ENCODE measurements at regions not wholly inside any gene's neighbourhood (a gene's known extent, or its start where the extent isn't known, plus 50 kb on each side); places are given as distances from the start of the nearest gene placed in this dataset.
"Not testable (repeated sequence)": the region's sequence is repeated elsewhere in the genome, so short reads cannot be mapped to it uniquely, and the experiment has no call there.

DNA sequence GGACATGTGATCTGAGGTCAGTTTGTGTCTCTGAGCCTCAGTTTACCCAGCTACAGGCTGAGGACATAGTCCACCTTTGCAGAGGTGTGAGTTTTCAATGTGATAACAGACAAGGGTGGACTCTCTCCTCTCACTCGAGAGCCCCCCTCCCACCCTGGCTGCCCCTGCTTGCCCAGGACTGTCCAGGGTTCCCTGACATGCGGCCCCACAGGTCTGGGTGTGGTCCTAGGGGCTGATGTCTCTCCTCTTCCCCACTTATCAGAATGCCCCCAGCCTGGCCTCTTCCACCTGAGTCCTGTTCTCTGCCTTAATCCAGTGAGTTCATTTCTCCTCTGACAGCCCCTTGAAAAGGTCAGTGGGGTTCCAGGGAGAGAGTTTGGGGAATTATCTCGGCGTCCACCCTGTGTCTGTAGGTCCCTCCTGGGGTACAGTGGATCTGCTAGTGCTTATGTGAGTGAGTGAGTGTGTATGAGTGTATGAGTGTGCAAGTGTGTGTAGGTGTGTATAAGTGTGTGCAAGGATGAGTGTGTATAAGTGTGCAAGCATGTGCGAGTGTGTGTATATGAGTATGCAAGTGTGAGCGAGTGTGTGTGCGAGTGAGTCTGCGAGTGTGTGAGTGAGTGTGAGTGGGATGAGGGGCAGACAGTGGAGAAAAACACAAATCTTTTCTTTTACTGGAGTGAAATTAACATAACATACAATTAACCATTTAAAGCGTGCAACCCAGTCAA is 175.0 kb downstream of the IRF8 start:
- peaks cover 41% of the 10 kb centered on the region for H3K27me3 Mint-ChIP-seq
- no peaks in the 10 kb centered on the region for H3K9me3 Mint-ChIP-seq
- H3K4me3 Mint-ChIP-seq, result no peak overlapping the region
- H3K36me3 Mint-ChIP-seq (ENCODE audit: low read depth), result no peaks in the 10 kb centered on the region
- DNase-seq, result no peak
- H3K4me1 Mint-ChIP-seq (ENCODE audit: low read depth), result no peaks in the 10 kb centered on the region
- H3K27ac Mint-ChIP-seq, result no peak overlapping the region

DNA sequence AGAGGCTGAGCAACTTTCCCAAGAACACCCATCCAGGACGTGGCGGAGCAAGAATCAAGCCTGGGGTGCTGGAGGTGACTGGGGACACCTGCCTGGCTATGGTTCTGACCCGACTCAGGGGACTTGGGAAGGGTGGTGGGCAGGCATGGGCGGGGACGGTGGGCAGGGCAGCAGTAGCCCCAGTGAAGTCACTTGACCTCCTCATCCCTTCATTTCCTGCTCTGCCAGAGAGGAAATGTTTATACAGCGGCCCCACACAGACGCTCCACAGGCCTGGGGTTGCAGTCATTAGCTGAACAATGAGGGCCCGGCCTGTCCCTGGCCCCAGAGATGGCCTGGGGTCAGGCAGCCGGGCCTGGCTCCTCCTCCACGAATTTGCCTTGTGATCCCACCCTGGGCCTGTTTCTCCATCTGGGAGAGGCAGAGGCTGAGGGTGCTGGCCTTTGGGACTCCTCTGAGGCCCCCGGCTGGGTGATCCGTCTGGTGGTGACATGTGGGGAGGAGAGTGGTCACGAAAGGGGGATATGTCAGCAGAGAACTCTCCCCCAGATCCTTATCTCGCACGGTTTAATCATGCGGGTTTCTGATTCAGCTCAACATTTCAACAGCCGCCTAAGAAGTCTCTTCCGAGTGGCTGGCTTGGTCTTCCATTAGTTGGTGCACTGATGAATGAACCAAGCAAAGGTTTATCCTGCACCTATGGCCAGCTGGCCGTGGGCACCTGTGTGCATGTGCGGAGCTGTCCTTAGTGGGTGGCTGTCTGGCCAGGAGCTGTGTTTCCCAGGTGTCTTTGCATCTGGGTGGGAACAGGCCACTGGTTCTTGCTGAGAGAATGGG is 175.9 kb downstream of the IRF8 start:
- Mint-ChIP-seq H3K27ac (no peak overlapping the region), H3K36me3 (ENCODE audit: low read depth) (no peaks in the 10 kb centered on the region), H3K9me3 (no peaks in the 10 kb centered on the region), H3K4me3 (no peak overlapping the region), H3K4me1 (ENCODE audit: low read depth) (no peaks in the 10 kb centered on the region), H3K27me3 (peaks cover 42% of the 10 kb centered on the region)
- DNase-seq, result no peak

DNA sequence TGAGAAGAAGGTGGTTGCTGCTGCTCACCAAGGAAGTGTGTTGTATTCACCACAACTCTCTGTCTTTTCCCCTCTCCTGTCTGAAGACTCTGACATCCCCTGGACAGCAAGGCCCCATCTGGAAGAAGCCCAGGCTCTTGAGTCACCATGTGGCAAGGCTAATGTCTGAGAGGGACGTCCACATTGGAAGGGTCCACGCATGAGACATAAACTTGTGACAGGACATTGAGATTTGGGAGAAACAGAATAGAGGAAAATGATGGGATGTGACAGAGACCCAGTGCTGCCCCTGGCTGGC is 176.5 kb downstream of the IRF8 start:
- no peaks in the 10 kb centered on the region for H3K9me3 Mint-ChIP-seq
- no peaks in the 10 kb centered on the region for H3K36me3 Mint-ChIP-seq (ENCODE audit: low read depth)
- H3K4me3 Mint-ChIP-seq, result no peak overlapping the region
- H3K27me3 Mint-ChIP-seq, result peaks cover 37% of the 10 kb centered on the region
- H3K4me1 Mint-ChIP-seq (ENCODE audit: low read depth), result no peaks in the 10 kb centered on the region
- H3K27ac Mint-ChIP-seq, result no peak overlapping the region
- no peak for DNase-seq

DNA sequence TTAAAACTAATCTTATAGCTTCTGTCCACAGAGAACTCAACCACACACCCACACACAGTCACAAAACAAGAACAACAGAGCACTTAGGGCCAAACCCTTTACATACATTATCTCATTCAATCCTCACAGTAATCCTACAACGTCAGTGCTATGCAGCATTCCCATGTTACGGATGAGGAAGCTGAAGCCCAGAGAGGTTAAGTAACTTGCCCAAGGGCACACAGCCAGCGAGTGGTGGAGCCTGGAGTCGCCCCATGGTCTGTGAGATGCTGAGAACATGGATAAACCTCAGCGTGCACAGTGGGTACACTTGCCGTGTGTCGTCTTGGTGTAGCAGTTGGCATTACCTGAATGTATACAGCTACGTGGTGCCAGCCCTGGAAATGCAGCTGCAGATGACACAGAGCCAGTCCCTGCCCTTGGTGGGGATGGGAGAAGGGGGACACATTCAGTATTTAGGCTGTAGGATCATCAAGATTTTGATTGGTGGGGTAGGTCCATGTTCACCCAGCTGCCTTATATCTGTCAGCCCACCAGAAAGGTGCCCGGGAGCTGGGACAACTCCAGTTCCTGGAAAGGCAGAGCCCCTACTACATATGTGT is 177.0 kb downstream of the IRF8 start:
- Mint-ChIP-seq H3K4me3 (no peak overlapping the region), H3K9me3 (no peaks in the 10 kb centered on the region), H3K4me1 (ENCODE audit: low read depth) (no peaks in the 10 kb centered on the region), H3K27ac (no peak overlapping the region), H3K36me3 (ENCODE audit: low read depth) (no peaks in the 10 kb centered on the region), H3K27me3 (peaks cover 33% of the 10 kb centered on the region)
- no peak for DNase-seq

DNA sequence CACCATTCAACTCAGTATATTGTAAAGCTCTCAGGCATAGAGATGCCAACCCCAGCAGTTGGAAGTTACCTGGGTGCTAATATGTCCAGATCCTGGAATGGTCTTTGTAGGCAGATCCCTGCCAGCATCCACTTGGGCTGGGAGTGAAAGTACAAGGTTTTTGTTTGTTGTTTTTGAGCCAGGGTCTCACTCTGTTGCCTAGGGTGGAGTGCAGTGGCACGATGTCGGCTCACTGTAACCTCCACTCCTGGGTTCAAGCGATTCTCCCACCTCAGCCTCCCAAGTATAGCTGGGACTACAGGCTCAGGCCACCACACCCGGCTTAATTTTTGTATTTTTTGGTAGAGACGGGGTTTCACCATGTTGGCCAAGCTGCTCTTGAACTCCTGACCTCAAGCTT is 177.6 kb downstream of the IRF8 start:
- no peaks in the 10 kb centered on the region for H3K9me3 Mint-ChIP-seq
- H3K4me1 Mint-ChIP-seq (ENCODE audit: low read depth), result no peaks in the 10 kb centered on the region
- no peak for DNase-seq
- no peak overlapping the region for H3K4me3 Mint-ChIP-seq
- H3K36me3 Mint-ChIP-seq (ENCODE audit: low read depth), result no peaks in the 10 kb centered on the region
- no peak overlapping the region for H3K27ac Mint-ChIP-seq
- H3K27me3 Mint-ChIP-seq, result peaks cover 31% of the 10 kb centered on the region

DNA sequence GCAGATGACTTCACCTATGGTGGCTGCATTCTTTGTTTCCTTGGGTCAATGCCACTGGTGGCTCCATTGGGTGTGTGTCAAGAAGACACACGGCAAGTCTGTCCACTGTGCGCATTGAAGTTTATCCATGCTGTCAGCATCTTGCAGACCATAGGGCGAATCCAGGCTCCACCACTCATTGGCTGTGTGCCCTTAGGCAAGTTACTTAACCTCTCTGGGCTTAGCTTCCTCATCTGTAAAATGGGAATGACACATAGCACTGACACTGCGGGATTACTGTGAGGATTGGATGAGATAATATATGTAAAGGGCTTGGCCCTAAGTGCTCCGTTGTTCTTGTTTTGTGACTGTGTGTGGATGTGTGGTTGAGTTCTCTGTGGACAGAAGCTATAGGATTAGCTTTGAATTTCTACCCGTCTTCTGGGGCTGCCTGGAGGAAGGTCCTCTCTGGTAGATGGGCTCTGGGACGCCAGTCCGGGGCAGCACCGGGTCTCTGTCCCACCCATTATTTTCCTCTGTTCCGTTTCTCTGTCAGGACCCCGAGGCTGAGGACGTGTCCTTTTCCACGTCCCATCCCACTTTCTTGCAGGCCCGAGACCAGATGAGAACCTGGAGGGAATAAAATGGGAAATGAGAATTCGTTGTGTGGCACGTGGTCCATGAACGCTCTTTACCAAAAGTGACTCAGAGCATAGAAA is 178.4 kb downstream of the IRF8 start:
- DNase-seq, result no peak
- Mint-ChIP-seq H3K27ac (no peak overlapping the region), H3K9me3 (no peaks in the 10 kb centered on the region), H3K4me3 (no peak overlapping the region), H3K4me1 (ENCODE audit: low read depth) (no peaks in the 10 kb centered on the region), H3K27me3 (peaks cover 23% of the 10 kb centered on the region), H3K36me3 (ENCODE audit: low read depth) (no peaks in the 10 kb centered on the region)

DNA sequence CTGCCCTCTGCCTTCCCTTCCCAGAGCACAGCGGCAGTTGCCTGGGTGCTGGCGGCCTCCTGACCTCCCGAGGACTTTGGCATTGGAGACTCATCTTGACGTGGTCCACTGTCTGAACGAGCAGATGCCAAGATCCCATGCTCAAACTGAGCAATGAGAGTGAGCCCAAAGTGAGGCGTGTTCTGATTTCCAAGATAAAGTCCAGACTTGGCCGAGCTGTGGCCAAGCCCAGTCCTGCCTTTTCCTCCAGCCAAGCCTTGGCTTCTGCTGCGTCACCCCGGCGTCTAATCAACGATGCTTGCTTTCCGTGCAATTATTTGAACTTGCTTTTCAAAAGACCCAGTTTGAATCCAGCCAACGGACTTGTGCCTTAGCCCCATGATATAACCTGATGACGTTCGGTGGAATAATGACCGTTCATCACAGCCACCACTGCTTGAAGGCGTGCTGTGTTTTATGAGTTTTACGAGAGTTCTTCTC is 179.2 kb downstream of the IRF8 start:
- no peak overlapping the region for H3K27ac Mint-ChIP-seq
- H3K36me3 Mint-ChIP-seq (ENCODE audit: low read depth), result no peaks in the 10 kb centered on the region
- no peak overlapping the region for H3K4me3 Mint-ChIP-seq
- H3K4me1 Mint-ChIP-seq (ENCODE audit: low read depth), result no peaks in the 10 kb centered on the region
- H3K27me3 Mint-ChIP-seq, result peaks cover 18% of the 10 kb centered on the region
- no peak for DNase-seq
- H3K9me3 Mint-ChIP-seq, result no peaks in the 10 kb centered on the region

DNA sequence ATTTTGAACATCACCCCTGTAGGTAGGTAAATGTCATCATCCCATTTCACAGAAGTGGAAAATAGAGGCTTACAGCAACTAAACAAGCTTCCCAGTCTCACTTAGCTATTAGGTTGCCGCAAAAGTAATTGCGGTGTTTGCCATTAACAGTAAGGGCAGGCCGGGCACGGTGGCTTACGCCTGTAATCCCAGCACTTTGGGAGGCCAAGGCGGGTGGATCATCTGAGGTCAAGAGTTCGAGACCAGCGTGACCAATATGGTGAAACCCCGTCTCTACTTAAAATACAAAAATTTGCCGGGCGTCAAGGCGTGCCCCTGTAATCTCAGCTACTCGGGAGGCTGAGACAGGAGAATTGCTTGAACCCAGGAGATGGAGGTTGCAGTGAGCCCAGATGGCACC is 179.7 kb downstream of the IRF8 start:
- H3K36me3 Mint-ChIP-seq (ENCODE audit: low read depth); H3K4me1 Mint-ChIP-seq (ENCODE audit: low read depth); DNase-seq; H3K27ac Mint-ChIP-seq; H3K9me3 Mint-ChIP-seq; H3K4me3 Mint-ChIP-seq: not testable (repeated sequence)
- peaks cover 18% of the 10 kb centered on the region for H3K27me3 Mint-ChIP-seq

DNA sequence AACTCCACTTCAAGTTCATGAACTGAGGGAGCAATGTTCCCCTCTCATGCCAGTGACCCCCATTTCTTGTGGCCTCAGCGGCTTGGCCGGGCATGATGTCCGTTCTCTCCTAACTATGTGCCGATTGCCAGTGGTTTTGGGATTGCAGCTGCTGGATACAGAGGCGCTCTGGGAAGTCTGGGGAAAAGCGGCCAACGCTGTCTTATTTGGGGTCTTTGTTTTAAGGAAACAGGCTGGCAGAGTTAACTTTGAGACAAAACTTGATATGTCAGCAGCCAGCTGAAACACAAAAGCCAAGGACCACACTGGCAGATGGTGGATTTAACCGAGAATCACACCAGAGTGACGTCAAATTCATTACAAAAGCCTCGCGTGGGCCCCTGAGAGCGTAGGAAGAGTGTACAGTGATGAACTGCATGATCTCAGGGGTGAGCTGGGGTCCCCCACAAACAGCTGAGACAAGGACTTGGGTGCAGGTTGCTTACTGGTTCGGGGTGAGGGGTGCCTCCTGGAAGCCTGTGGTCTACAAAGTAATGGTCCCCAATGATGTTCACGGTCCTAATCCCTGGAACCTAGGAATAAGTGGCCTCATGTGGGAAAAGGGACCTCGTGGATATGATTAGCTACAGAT is 180.4 kb downstream of the IRF8 start:
- Mint-ChIP-seq H3K36me3 (ENCODE audit: low read depth) (no peaks in the 10 kb centered on the region), H3K27me3 (peaks cover 13% of the 10 kb centered on the region), H3K4me3 (no peak overlapping the region), H3K27ac (no peak overlapping the region), H3K4me1 (ENCODE audit: low read depth) (no peaks in the 10 kb centered on the region), H3K9me3 (no peaks in the 10 kb centered on the region)
- DNase-seq, result peak; percentile 22

DNA sequence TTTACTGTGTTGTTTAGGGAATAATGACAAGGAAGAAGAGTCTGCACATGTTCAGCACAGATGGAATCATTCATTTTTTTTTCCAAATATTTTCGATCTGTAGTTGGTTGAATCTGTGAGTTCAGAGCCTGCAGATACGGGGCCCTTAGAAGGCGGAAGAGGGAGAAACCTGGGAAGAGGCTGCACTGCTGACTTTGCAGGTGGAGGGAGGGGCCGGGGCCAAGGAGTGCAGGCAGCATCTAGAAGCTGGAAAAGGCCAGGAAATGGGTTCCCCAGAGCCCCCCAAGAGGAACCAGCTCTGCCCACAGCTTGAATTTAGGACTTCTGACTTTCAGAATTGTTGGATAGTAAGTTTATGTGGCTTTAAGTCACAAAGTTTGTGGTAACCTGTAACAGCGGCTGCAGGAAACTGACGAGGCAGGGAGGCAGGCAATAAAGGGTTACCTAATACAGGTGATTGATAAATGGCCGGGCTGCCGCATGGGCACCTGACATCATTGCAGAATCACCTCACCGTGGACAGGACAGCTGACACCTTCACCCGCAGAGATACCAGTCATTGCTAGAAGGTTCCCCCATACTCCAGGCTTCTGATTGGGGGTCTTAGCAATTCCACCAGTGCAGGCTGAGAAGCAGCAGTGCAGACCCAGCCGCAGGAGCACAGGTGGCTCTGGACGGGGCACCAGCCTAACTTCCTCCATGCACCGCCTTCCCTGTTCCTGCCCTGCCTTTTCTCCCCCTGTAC is 181.3 kb downstream of the IRF8 start:
- no peaks in the 10 kb centered on the region for H3K36me3 Mint-ChIP-seq (ENCODE audit: low read depth)
- H3K27me3 Mint-ChIP-seq, result peaks cover 9% of the 10 kb centered on the region
- no peaks in the 10 kb centered on the region for H3K4me1 Mint-ChIP-seq (ENCODE audit: low read depth)
- H3K9me3 Mint-ChIP-seq, result no peaks in the 10 kb centered on the region
- DNase-seq, result no peak
- H3K4me3 Mint-ChIP-seq, result no peak overlapping the region
- no peak overlapping the region for H3K27ac Mint-ChIP-seq

DNA sequence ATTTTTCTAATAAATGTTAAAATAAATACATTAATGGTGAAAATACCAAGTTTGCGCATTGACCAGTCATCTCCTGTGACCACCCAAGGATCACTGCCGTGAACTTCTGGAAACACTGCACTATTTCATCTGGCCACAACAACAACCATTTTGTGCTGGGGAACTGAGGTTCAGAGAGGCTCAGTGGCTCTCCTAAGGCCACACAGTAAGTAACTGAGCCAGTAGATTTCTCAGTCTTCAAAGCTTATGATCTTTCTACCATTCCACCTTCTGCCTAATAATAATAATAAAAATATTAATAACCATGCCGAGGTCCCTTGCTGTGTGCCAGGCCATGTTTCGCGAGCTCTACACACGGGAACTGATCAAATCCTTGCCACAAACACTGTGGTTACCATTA is 182.0 kb downstream of the IRF8 start:
- Mint-ChIP-seq H3K4me3 (no peak overlapping the region), H3K9me3 (no peaks in the 10 kb centered on the region), H3K27ac (no peak overlapping the region), H3K27me3 (peaks cover 9% of the 10 kb centered on the region), H3K36me3 (ENCODE audit: low read depth) (no peaks in the 10 kb centered on the region), H3K4me1 (ENCODE audit: low read depth) (no peaks in the 10 kb centered on the region)
- no peak for DNase-seq

DNA sequence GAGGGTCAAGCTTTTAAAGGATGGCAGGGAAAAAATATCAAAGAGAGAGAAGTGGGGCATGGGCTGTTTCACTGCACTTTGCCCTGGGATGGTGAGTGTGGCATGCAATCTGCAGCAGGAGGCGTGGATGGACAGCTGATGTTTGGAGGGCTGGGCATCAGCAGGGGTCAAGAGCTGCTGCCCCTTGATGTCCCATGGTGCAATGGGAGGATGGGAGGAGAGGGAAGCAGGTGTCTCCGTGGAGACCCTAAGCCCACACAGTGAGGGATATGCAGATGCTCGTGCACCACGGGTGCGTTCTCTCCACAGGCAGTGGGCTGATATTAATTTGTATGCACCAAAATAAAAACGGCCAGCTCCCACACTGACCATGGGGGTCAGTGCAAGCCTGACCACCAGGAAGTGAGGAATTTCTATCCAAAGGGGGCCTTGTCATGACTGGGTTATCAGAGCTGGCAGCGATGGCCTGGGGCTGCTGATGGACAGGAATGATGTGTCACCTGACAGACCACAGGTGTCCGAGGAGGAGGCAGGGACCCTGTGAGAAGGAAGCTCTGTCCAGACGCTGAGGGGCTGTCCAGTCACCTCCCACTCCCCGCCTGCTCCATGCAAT is 183.6 kb downstream of the IRF8 start:
- Mint-ChIP-seq H3K4me1 (ENCODE audit: low read depth) (no peaks in the 10 kb centered on the region), H3K27me3 (peaks cover 5% of the 10 kb centered on the region), H3K9me3 (no peaks in the 10 kb centered on the region), H3K27ac (no peak overlapping the region), H3K4me3 (no peak overlapping the region), H3K36me3 (ENCODE audit: low read depth) (no peaks in the 10 kb centered on the region)
- DNase-seq, result no peak

DNA sequence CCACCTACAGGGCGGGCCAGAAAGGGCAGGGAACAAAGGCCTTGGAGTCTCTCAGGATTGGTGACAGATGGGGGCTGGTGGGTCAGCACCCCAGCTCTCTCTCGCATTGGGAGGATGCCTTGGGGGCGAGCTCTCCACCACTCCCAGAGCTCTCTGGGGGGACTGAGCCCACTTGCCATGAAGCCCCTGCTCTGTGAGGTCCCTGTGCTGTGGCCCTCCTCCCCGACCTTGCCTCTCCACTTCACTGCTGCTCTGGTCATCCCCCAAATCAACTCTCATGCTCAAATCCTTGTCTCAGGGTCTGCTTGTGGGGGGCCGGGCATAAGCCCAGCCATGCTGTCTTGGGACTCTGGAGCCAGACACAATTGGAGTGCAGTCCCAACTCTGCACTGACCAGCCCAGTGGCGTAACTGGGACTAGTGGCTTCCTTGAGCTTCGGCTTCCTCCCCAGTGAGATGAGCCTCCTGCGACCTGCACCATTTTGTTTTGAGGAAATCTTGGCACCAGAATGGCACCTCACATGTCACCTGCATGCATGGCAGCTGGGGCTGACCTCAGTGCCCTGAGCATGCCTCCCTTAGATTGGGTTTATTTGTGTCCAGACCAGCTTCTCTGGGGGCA is 184.5 kb downstream of the IRF8 start:
- no peak for DNase-seq

More for the DNA sequence above, 184.5 kb downstream of the IRF8 start:
- H3K9me3 Mint-ChIP-seq, result no peaks in the 10 kb centered on the region
- H3K4me3 Mint-ChIP-seq, result no peak overlapping the region
- H3K27me3 Mint-ChIP-seq, result peaks cover 3% of the 10 kb centered on the region
- H3K27ac Mint-ChIP-seq, result no peak overlapping the region
- no peaks in the 10 kb centered on the region for H3K4me1 Mint-ChIP-seq (ENCODE audit: low read depth)
- H3K36me3 Mint-ChIP-seq (ENCODE audit: low read depth), result no peaks in the 10 kb centered on the region

Measured in activated T-cell treated with anti-CD3 and anti-CD28 coated beads, Interleukin-2, amount 50 U/mL, for 24 hours (primary cell).